ENCODE measurements at regions not wholly inside any gene's neighbourhood (a gene's known extent, or its start where the extent isn't known, plus 50 kb on each side); places are given as distances from the start of the nearest gene placed in this dataset.
"Not testable (repeated sequence)": the region's sequence is repeated elsewhere in the genome, so short reads cannot be mapped to it uniquely, and the experiment has no call there.

DNA sequence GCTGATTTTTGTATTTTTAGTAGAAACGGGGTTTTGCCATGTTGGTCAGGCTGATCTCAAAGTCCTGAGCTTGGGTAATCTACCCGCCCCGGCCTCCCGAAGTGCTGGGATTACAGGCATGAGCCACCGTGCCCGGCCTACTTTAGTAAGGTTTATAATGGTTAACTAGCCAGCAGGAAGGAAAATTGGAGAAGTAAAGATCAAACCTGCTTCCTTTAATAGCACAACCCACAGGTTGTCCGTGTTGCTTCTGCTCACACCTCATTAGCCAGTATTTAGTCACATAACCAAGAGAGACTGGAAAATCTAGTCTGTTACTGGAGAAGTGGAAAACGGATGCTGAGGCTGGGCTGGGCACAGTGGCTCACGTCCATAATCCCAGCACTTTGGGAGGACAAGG lies 51.9 kb upstream of the TBL1XR1 start:
- no peak for DNase-seq

DNA sequence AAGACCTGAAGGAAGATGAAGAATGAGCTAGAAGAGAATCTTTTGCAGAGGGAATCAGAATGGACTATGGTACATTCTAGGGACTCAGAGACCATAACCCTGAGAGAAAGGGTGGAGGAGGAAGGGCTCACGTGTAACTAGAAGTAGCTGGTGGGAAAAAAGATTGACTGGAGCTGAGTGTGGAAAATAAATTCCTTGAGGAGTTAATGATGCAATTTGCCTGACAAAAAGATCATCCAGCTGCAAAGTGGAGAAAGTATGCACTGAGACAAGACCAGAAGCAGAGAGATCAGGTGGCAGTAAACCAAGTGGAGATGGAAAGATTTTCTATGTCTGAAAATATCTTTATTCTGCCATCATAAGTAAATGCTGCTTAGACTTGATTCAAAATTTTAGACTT lies 52.9 kb upstream of the TBL1XR1 start:
- DNase-seq, result no peak

DNA sequence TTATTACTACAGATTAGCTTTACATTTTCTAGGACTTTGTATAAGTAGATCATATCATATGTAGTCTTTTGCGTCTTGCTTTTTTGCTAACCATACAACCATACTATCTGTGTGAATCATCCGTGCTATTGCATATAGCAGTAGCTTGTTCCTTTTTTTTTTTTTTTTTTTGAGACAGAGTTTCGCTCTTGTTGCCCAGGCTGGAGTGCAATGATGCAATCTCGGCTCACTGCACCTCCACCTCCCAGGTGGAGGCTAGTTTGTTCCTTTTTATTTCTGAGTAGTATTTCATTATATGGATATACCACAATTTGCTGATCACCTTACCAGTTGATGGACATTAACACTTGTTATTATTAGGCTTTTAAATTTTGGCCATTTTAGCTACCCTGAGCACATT lies 54.5 kb upstream of the TBL1XR1 start:
- DNase-seq, result no peak

GRCh38 chr3:177257006-177257405 lies 59.7 kb upstream of the TBL1XR1 start:
- DNase-seq, result no peak

DNA sequence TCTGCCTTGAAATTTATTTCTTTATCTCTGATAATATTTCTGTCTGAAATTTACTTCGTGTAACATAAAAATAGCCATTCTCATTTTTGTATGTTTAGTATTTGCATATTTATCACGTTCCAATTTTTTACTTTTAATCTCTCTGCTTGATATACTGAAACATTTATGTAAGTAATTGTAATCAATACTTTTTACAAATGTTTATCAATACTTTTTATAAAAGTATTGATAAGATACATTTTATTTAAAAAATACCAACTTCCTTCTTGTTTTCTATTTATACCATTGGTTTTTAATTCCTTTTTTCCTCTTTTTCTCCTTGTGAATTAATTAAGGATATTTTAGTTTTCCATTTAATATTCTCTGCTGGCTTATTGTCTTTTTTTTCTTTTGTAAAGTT lies 60.3 kb upstream of the TBL1XR1 start:
- no peak for DNase-seq

GRCh38 chr3:177262396-177262795 lies 65.1 kb upstream of the TBL1XR1 start:
- DNase-seq, result no peak

- no peak for DNase-seq
Measured at GRCh38 chr3:177263615-177264368, 66.5 kb upstream of the TBL1XR1 start.

DNA sequence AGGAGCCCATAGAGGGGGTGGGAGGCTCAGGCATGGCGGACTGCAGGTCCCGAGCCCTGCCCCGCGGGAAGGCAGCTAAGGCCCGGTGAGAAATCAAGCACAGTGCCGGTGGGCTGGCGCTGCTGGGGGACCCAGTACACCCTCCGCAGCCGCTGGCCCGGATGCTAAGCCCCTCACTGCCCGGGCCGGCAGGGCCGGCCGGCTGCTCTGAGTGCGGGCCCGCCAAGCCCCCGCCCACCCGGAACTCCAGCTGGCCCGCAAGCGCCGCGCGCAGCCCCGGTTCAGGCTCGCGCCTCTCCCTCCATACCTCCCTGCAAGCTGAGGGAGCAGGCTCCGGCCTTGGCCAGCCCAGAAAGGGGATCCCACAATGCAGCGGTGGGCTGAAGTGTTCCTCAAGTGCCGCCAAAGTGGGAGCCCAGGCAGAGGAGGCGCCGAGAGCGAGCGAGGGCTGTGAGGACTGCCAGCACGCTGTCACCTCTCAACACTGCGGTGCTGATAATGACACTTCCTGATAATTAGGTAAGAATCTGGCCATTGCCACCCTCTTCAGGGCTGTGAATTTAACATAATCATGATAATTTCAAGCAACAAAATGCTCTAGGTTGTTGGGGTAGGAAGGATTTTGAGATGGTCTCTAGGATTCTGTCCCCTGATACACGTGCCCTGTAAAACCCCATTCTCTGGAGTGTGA lies 74.7 kb upstream of the TBL1XR1 start:
- not testable (repeated sequence) for DNase-seq

DNA sequence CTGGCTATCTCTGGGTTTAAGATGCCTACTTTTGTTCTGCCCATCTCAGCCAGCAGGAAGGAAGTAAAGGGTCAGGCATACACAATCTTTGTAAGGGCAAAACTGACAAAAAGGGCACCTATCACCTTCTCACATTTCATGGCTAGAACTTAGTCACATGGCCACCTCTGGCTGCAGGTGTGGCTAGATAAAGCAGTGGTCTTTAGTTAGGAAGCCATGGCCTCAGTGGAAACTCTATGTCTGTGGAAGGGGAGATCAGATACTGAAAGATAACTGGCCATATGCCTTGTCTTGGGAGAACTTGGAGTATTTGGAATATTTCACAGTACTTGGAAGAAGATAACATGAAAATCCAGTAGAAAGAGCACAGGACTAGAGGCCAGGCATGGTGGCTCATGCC lies 80.7 kb upstream of the TBL1XR1 start:
- DNase-seq, result no peak

DNA sequence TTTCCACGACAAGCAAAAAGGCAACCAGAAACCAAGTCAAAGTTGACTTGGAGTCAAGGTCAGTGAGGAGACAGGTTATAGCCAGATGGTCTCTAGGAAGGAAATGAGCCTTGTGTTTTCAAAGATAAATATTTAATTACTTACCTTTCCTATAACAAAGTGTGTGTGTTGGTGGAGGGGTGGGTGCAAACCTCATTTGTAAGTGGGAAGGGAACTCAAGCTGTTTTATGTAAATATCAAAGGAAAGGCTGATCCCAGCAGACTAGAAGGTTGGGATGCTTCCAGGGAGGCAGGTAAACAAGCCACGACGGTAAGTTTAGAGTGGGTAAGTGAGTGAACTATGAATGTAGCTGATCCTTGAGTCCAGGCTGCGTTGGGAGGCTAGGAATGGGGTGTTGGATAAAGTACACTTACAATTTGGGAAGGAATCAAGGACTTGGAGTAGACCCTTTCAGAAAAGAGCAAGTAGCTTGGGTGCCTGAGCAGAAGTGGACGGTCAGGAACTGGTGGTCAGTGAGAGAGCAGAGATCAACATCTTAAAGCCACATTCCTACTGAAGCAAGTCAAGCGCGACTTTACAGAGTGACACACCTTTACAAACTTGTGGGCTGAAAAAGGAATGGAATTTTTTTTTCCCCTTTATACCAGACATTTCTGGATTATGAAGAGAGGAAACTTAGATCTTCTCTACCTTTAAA lies 82.0 kb upstream of the TBL1XR1 start:
- no peak for DNase-seq

GRCh38 chr3:177281292-177282118 lies 84.2 kb upstream of the TBL1XR1 start:
- DNase-seq, result no peak

DNA sequence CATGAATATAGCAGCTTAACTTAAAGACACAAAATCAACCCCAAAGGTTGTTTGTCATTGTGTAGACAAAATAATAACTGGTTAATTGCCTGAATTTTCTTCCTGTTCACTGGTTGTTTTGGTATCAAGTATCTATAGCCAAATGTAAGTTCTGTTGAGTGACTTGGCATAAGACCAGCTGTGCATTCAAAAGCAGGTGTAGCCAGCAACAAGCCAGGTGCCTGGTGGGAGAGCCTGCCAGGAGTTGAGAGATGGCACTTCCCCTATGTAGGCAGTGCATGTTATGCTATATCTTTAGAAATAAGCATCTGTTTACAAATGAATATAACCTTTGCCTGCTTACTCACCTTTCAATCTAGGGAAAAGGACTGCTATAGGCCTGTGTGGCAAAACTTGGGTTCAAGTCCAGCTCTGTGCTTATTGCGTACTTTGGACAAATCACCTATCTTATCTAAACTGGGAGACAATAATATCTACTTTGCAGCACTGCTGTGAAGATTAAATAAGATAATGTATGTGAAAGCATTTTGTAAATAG lies 84.9 kb upstream of the TBL1XR1 start:
- DNase-seq, result peak; percentile 17 to 29

DNA sequence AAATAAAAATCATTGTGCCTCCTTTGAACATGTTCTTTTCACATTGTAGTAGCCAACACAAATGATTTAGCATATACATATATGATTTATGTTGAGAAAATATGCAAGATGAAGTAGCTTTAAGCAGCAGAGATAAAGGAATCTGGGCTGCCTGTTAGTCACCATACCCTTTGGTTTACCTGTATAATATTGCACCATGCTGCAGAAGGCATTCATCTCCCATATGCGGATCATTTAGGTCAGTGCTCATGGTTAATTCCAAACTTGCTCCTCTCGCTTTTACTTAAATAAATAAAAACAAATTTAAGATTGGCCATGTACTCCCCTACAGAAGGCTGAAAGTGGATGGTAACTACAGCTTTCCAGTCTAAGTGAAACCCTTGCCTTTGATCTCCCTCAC lies 86.7 kb upstream of the TBL1XR1 start:
- no peak for DNase-seq

- DNase-seq, result no peak
Measured at GRCh38 chr3:177284383-177284881, 87.2 kb upstream of the TBL1XR1 start.

DNA sequence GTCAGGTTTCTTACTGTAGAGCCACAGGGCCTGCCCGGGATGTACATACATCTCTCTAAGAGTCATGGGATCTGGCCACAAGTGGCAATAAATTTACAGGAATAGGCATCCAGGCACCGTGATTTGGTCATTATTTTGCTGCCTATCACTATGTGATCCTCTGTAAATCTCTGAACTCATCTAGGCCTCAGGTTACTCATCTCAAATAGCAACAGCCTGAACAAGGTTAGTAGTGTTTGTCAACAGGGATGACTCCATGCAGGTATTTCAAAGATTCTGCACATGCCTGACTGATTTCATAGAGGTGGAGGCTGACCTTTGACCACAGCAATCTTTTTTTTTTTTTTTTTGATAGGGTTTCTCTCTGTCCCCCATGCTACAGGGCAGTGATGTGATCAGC lies 88.8 kb upstream of the TBL1XR1 start:
- no peak for DNase-seq

DNA sequence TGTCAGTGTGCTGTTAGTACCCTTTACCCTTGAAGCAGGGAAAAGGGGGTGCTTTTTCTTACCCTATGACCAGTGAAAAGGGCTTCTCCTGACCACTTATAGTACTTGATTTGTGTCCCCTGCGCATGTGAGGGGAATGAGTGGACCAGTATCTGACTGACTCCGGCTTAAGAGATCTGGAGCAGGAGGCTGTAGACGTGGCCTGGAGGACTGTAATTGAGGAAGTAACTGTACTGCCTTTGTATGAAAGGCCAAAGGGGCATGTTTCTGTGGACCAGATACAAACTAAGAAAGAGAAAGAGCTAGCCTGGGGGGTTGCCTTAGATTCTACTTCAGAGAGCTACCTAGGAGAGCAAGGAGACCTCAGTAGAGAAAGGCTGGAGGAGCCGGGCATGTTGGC lies 89.9 kb upstream of the TBL1XR1 start:
- no peak for DNase-seq

DNA sequence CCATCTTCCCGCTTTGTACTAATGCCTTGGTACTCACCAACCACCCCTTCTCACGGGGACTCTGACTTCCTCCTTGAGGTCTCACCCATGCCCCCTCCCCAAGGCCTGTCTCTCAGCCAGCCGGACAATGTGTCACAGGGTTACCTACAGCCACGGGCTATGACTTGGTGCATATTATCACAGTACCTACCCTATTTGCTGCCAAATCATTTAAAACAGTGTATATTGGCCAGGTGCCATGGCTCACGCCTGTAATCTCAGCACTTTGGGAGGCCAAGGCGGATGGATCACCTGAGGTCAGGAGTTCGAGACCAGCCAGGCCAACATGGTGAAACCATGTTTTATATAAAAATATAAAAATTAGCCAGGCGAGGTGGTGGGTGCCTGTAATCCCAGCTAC lies 93.4 kb upstream of the TBL1XR1 start:
- no peak for DNase-seq

DNA sequence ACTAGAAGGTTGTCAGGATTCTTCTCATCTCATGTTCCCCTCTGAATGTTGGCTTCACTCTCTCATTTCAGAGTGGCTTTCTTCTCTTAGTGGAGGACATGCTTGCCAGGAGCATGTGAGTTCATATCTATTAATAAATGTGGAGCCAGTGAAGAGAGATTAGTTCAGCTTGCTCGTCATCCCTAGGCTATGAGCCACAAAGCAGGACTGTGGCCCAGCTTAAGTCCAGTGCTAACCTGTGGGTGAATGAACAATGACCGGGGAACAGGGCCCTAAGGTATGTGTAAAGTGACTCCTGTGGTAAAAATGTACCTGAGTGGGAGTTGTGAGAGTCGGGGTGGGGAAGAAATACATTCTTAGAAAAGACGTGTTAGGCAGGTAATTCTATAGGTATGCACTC lies 96.9 kb upstream of the TBL1XR1 start:
- no peak for DNase-seq

- DNase-seq, result no peak
Measured at GRCh38 chr3:177295116-177295515, 97.8 kb upstream of the TBL1XR1 start.

DNA sequence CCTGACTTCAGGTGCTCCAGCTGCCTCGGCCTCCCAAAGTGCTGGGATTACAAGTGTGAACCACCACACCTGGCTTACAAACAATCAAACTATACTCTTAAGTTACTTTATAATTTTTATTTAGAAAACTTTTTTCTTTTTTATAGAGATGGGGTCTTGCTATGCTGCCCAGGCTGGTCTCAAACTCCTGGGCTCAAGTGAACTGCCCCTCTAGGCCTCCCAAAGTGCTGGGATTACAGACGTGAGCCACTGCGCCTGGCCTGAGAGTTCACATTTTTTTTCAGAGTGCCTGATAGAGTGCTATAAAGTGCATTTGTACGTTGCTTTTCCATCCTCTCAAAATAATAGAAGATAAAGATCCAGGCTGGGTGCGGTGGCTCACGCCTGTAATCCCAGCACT lies 102.0 kb upstream of the TBL1XR1 start:
- no peak for DNase-seq

- no peak for DNase-seq
Measured at GRCh38 chr3:177300039-177300833, 103.0 kb upstream of the TBL1XR1 start.

DNA sequence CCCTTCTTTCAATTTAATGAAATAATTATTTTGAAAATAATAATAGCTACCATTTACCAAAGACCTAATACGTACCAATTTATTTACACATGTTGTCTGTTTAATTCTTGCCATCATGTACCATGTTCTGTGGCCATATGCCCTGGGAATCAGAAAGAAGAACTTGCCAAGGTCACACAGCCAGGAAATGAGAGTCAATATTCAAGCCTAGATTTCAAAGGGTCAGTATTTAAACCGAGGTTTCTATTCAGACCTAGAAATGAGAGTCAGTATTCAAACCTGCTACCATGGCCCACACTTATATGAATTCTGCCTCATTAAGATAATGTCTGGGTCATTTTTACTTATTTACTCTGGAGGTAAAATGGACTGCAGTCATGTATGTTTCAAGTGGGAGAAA lies 103.6 kb upstream of the TBL1XR1 start:
- DNase-seq, result no peak
